DND-41 (cell line): ENCODE measurements at regions not wholly inside any gene's neighbourhood (a gene's known extent, or its start where the extent isn't known, plus 50 kb on each side); places are given as distances from the start of the nearest gene placed in this dataset.

Experiments used
- ATAC-seq: fragments of 200-7000 bp; cut with Tn5 transposase; 3 replicates; pipeline ENCODE4 v1.9.1; 2021; ENCODE audit warnings: low read depth; ENCODE audit not compliant: insufficient read depth
- DNase-seq: peaks from one replicate; pipeline ENCODE4 v3.0.0-alpha.2; 2020
- H2AFZ ChIP-seq: 2 replicates; pipeline ENCODE4 v1.6.0; 2012; ENCODE audit warnings: low read depth, low read length
- H3K27ac ChIP-seq: 2 replicates; pipeline ENCODE4 v1.5.1; 2012; ENCODE audit warnings: low read length, inconsistent platforms
- H3K27me3 ChIP-seq: fragments of 200-600 bp; sonication (generic); 2 replicates; pipeline ENCODE4 v1.6.0; 2012; ENCODE audit warnings: low read length, mild to moderate bottlenecking, inconsistent platforms; ENCODE audit not compliant: insufficient read depth, poor library complexity
- H3K36me3 ChIP-seq: 2 replicates; pipeline ENCODE4 v1.5.1; 2012; ENCODE audit warnings: low read length, inconsistent platforms; ENCODE audit not compliant: insufficient read depth
- H3K4me1 ChIP-seq: 2 replicates; pipeline ENCODE4 v1.5.1; 2012; ENCODE audit warnings: mild to moderate bottlenecking, low read length; ENCODE audit not compliant: insufficient read depth
- H3K4me2 ChIP-seq: 2 replicates; pipeline ENCODE4 v1.6.0; 2012; ENCODE audit warnings: mild to moderate bottlenecking, moderate library complexity, low read length, inconsistent platforms; ENCODE audit not compliant: insufficient read depth
- H3K4me3 ChIP-seq, 2 experiments: fragments of 200-600 bp in 1 of 2; shearing (Covaris generic) in 1 of 2; 2 replicates each; pipeline ENCODE4 v1.5.1; 2012 to 2016; ENCODE audit warnings: inconsistent platforms in 2 of 2, low read length in 2 of 2, mild to moderate bottlenecking in 2 of 2, low read depth in 1 of 2, moderate library complexity in 1 of 2
- H3K79me2 ChIP-seq: 2 replicates; pipeline ENCODE4 v1.6.0; 2012; ENCODE audit warnings: low read length, inconsistent platforms; ENCODE audit not compliant: insufficient read depth
- H3K9ac ChIP-seq: 2 replicates; pipeline ENCODE4 v1.6.0; 2012; ENCODE audit warnings: low read depth, mild to moderate bottlenecking, inconsistent platforms, low read length, moderate library complexity
- H3K9me3 ChIP-seq: 2 replicates; pipeline ENCODE4 v1.5.1; 2012; ENCODE audit warnings: low read length, moderate library complexity, mild to moderate bottlenecking, inconsistent platforms; ENCODE audit not compliant: insufficient read depth, severe bottlenecking
- H4K20me1 ChIP-seq: 2 replicates; pipeline ENCODE4 v1.6.0; 2012; ENCODE audit warnings: low read length; ENCODE audit not compliant: insufficient read depth
- CTCF ChIP-seq: IDR thresholded peaks from 2 replicates; pipeline ENCODE4 v1.5.1; 2012; ENCODE audit warnings: borderline replicate concordance, low read length, moderate library complexity, mild to moderate bottlenecking; ENCODE audit not compliant: poor library complexity, severe bottlenecking; ENCODE audit errors: extremely low read depth
- EZH2 ChIP-seq: IDR thresholded peaks from 3 replicates; pipeline ENCODE4 v1.6.1; 2012; ENCODE audit warnings: borderline replicate concordance, low read depth, mild to moderate bottlenecking, moderate library complexity, low read length, inconsistent platforms; ENCODE audit not compliant: severe bottlenecking

GRCh38 chr9:75226403-75227139, 138.3 kb downstream of the OSTF1 start:
- Histone ChIP-seq H4K20me1 (no peaks in the 10 kb centered on the region), H3K36me3 (no peaks in the 10 kb centered on the region), H2AFZ (no peak overlapping the region), H3K4me2 (no peak overlapping the region), H3K27me3 (no peaks in the 10 kb centered on the region), H3K9ac (no peak overlapping the region), H3K4me3 (no peak overlapping the region), H3K9me3 (peaks cover 4% of the 10 kb centered on the region), H3K27ac (no peak overlapping the region), H3K4me1 (no peaks in the 10 kb centered on the region), H3K79me2 (no peaks in the 10 kb centered on the region)
- TF ChIP-seq CTCF, result no peak
- no peak for DNase-seq
- ATAC-seq, result no peak

GRCh38 chr9:75228893-75229292, 140.6 kb downstream of the OSTF1 start:
- Histone ChIP-seq H3K4me3 (no peak overlapping the region), H3K9me3 (peaks cover 4% of the 10 kb centered on the region), H3K9ac (no peak overlapping the region), H3K36me3 (no peaks in the 10 kb centered on the region), H3K27me3 (no peaks in the 10 kb centered on the region), H3K79me2 (no peaks in the 10 kb centered on the region), H3K4me2 (no peak overlapping the region), H3K4me1 (no peaks in the 10 kb centered on the region), H4K20me1 (no peaks in the 10 kb centered on the region), H2AFZ (no peak overlapping the region), H3K27ac (no peak overlapping the region)
- ATAC-seq, result no peak
- DNase-seq, result no peak
- no peak for TF ChIP-seq CTCF
- no peak for TF ChIP-seq EZH2

- no peak overlapping the region for H3K4me2 ChIP-seq
- TF ChIP-seq EZH2 (no peak), CTCF (no peak)
- H3K9me3 ChIP-seq, result peaks cover 4% of the 10 kb centered on the region
- H3K9ac ChIP-seq, result no peak overlapping the region
- no peak for ATAC-seq
- DNase-seq, result no peak
- H3K4me1 ChIP-seq, result no peaks in the 10 kb centered on the region
- H3K79me2 ChIP-seq, result no peaks in the 10 kb centered on the region
- H3K27ac ChIP-seq, result no peak overlapping the region
- H3K36me3 ChIP-seq, result no peaks in the 10 kb centered on the region
- H4K20me1 ChIP-seq, result no peaks in the 10 kb centered on the region
- H3K27me3 ChIP-seq, result no peaks in the 10 kb centered on the region
- H2AFZ ChIP-seq, result no peak overlapping the region
- no peak overlapping the region for H3K4me3 ChIP-seq
Measured at GRCh38 chr9:75229605-75230332, 141.5 kb downstream of the OSTF1 start.
